Glutamatergic neuron (in vitro differentiated cells): ENCODE measurements at regions not wholly inside any gene's neighbourhood (a gene's known extent, or its start where the extent isn't known, plus 50 kb on each side); places are given as distances from the start of the nearest gene placed in this dataset.
"Not testable (repeated sequence)": the region's sequence is repeated elsewhere in the genome, so short reads cannot be mapped to it uniquely, and the experiment has no call there.

Experiments used
- DNase-seq: peaks from one replicate; pipeline ENCODE4 v3.0.0; 2022
- H3K27ac Mint-ChIP-seq: one replicate; pipeline ENCODE4 v1.8.0; 2020; ENCODE audit warnings: mild to moderate bottlenecking, mixed read lengths, inconsistent platforms; ENCODE audit not compliant: unreplicated experiment
- H3K27me3 Mint-ChIP-seq: one replicate; pipeline ENCODE4 v1.8.0; 2020; ENCODE audit warnings: mild to moderate bottlenecking, moderate library complexity, mixed read lengths, inconsistent platforms; ENCODE audit not compliant: unreplicated experiment
- H3K36me3 Mint-ChIP-seq: one replicate; pipeline ENCODE4 v1.8.0; 2020; ENCODE audit warnings: mild to moderate bottlenecking, mixed read lengths, inconsistent platforms; ENCODE audit not compliant: unreplicated experiment
- H3K4me1 Mint-ChIP-seq: one replicate; pipeline ENCODE4 v1.8.0; 2020; ENCODE audit warnings: mild to moderate bottlenecking, low read depth, mixed read lengths, inconsistent platforms; ENCODE audit not compliant: unreplicated experiment
- H3K4me3 Mint-ChIP-seq: one replicate; pipeline ENCODE4 v1.8.0; 2020; ENCODE audit warnings: mild to moderate bottlenecking, mixed read lengths, inconsistent platforms; ENCODE audit not compliant: unreplicated experiment
- H3K9me3 Mint-ChIP-seq: one replicate; pipeline ENCODE4 v1.8.0; 2020; ENCODE audit warnings: mild to moderate bottlenecking, moderate library complexity, mixed read lengths, inconsistent platforms; ENCODE audit not compliant: unreplicated experiment
- CTCF ChIP-seq: fragments of 200-600 bp; sonication (generic); IDR thresholded peaks from one replicate; pipeline ENCODE4 v1.5.0; 2021; ENCODE audit not compliant: partially characterized antibody, unreplicated experiment

DNA sequence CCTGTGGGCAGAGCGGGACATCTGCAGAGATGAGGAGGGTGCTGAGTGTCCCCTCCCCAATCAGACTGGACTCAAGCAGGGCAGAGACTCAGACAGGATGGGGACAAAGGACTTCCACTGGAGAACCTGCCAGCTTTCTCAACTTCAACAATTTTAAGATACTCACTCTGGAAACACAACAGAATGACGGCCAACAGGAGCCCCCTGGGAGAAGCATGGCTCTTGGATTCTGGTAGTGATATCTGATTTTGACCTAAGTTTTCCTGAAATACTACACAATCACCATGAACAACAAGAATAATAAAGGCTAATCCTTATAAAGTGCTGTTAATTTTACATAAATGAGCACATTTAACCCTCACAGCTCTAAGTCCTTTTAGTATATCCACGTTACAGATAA is 83.5 kb upstream of the PLEKHG1 start:
- H3K36me3 Mint-ChIP-seq, result peaks cover 10% of the 10 kb centered on the region
- H3K27me3 Mint-ChIP-seq, result peaks cover 3% of the 10 kb centered on the region
- H3K9me3 Mint-ChIP-seq, result no peaks in the 10 kb centered on the region
- no peak for TF ChIP-seq CTCF
- H3K4me3 Mint-ChIP-seq, result no peak overlapping the region
- no peak for DNase-seq
- H3K27ac Mint-ChIP-seq, result no peak overlapping the region
- no peaks in the 10 kb centered on the region for H3K4me1 Mint-ChIP-seq

DNA sequence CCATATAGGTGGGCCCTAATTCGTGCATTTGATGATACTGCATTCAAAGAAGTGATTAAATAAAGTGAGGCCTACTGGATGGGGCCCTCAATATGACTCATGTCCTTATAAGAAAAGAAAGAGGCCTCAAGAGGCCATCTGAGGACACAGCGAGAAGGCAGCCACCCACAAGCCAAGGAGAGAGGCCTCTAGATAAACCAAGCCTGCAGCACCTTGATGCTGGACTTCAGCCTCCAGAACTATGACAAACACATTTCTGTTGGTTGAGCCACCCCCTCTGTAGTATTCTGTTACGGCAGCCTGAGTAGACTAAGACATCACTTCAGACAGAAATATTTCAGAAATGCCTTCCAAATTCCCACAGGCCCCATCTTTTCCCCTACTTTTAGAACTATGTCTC is 82.5 kb upstream of the PLEKHG1 start:
- H3K27ac Mint-ChIP-seq, result no peak overlapping the region
- peaks cover 10% of the 10 kb centered on the region for H3K36me3 Mint-ChIP-seq
- no peaks in the 10 kb centered on the region for H3K4me1 Mint-ChIP-seq

DNA sequence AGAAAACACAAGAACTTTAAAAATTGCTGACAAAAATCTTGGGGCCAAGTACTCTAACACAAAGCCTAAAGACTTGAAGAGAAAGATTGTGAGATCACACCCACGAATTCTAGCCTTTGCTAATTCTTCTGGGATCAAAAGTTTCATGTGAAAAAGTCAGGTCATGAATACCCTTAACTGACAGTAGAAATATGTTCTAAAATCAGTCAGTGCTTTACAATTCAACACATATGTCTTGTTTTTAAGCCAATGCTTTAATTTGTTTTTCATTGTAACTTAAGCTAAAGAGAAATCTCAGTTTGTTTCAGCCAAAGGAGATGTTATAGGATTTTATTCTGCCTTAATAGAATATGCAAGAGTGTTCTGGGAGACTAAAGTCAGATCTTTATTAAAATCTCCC is 78.2 kb upstream of the PLEKHG1 start:
- H3K4me1 Mint-ChIP-seq, result no peaks in the 10 kb centered on the region
- TF ChIP-seq CTCF, result no peak
- H3K27me3 Mint-ChIP-seq, result peaks cover 3% of the 10 kb centered on the region
- H3K36me3 Mint-ChIP-seq, result peaks cover 9% of the 10 kb centered on the region
- no peak overlapping the region for H3K27ac Mint-ChIP-seq
- H3K4me3 Mint-ChIP-seq, result no peak overlapping the region
- DNase-seq, result no peak
- H3K9me3 Mint-ChIP-seq, result no peaks in the 10 kb centered on the region

More for the DNA sequence above, 82.5 kb upstream of the PLEKHG1 start:
- no peak overlapping the region for H3K4me3 Mint-ChIP-seq
- no peaks in the 10 kb centered on the region for H3K9me3 Mint-ChIP-seq
- no peak for TF ChIP-seq CTCF
- no peak for DNase-seq
- peaks cover 3% of the 10 kb centered on the region for H3K27me3 Mint-ChIP-seq

- H3K4me1 Mint-ChIP-seq, H3K27me3 Mint-ChIP-seq, H3K36me3 Mint-ChIP-seq, H3K9me3 Mint-ChIP-seq, DNase-seq, H3K27ac Mint-ChIP-seq, H3K4me3 Mint-ChIP-seq: not testable (repeated sequence)
Measured at GRCh38 chr6:150523216-150523615, 76.5 kb upstream of the PLEKHG1 start.

- Mint-ChIP-seq H3K4me1 (no peaks in the 10 kb centered on the region), H3K27me3 (no peaks in the 10 kb centered on the region), H3K9me3 (no peaks in the 10 kb centered on the region), H3K36me3 (no peaks in the 10 kb centered on the region), H3K4me3 (no peak overlapping the region), H3K27ac (no peak overlapping the region)
- TF ChIP-seq CTCF, result no peak
- no peak for DNase-seq
Measured at GRCh38 chr6:150525300-150525699, 74.4 kb upstream of the PLEKHG1 start.

- H3K9me3 Mint-ChIP-seq, result no peaks in the 10 kb centered on the region
- no peak overlapping the region for H3K27ac Mint-ChIP-seq
Measured at GRCh38 chr6:150527100-150527499, 72.6 kb upstream of the PLEKHG1 start.

More at GRCh38 chr6:150527100-150527499, 72.6 kb upstream of the PLEKHG1 start:
- Mint-ChIP-seq H3K27me3 (no peaks in the 10 kb centered on the region), H3K4me3 (no peak overlapping the region), H3K4me1 (no peaks in the 10 kb centered on the region), H3K36me3 (no peaks in the 10 kb centered on the region)
- no peak for TF ChIP-seq CTCF
- DNase-seq, result no peak
